Erythroblast (primary cell): ENCODE measurements at regions not wholly inside any gene's neighbourhood (a gene's known extent, or its start where the extent isn't known, plus 50 kb on each side); places are given as distances from the start of the nearest gene placed in this dataset.

Experiments used
- GATA1 ChIP-seq: IDR thresholded peaks from 2 replicates; pipeline ENCODE4 v1.6.1; 2011; ENCODE audit warnings: low read depth, mild to moderate bottlenecking, control low read depth, low read length, moderate library complexity
- POLR2A ChIP-seq: IDR thresholded peaks from 2 replicates; pipeline ENCODE4 v1.6.1; 2011; ENCODE audit warnings: mild to moderate bottlenecking, low read length

DNA sequence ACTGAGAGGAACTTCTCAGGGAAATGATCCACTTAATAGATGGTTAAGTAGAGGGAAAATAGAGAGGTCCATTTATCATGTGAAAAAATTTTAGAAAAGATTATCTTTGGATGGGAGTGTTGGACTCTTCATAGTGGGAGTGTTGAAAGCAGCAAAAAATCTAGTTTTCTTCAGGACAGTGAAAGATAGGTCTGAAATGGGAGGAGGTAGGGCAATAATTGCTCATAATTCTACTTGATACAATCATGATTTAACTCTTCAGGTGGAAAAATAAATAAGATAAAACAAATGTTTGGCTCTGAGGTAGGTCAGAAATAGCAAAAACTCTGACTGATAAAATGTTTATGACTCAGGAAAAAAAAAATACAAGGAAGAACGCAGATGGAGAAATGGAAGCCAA, 144.1 kb upstream of the DPH6 start:
- no peak for TF ChIP-seq GATA1
- no peak for TF ChIP-seq POLR2A
